Activated T-helper 1 cell treated with anti-CD3 and anti-CD28 coated beads, Interleukin-12 subunit alpha, Interleukin-12 subunit beta, Interleukin-2, Interleukin-4 antibody, amounts not matched to agents 30 ng/mL and 10 ng/mL and 1 ng/mL, durations not matched to agents 14 hours and 24 hours and 36 hours (primary cell): ENCODE measurements at regions not wholly inside any gene's neighbourhood (a gene's known extent, or its start where the extent isn't known, plus 50 kb on each side); places are given as distances from the start of the nearest gene placed in this dataset.
"Not testable (repeated sequence)": the region's sequence is repeated elsewhere in the genome, so short reads cannot be mapped to it uniquely, and the experiment has no call there.

ENCODE experiments used
- DNase-seq: peaks from one replicate; pipeline ENCODE4 v3.0.0; 2021; ENCODE audit warnings: low spot score
- H3K27ac Mint-ChIP-seq: one replicate; pipeline ENCODE4 v1.8.0; 2021; ENCODE audit warnings: mild to moderate bottlenecking, mixed read lengths
- H3K27me3 Mint-ChIP-seq: one replicate; pipeline ENCODE4 v1.8.0; 2022; ENCODE audit warnings: mild to moderate bottlenecking, moderate library complexity, mixed read lengths; ENCODE audit not compliant: insufficient read depth
- H3K36me3 Mint-ChIP-seq: one replicate; pipeline ENCODE4 v1.8.0; 2021; ENCODE audit warnings: low read depth, mixed read lengths
- H3K4me1 Mint-ChIP-seq: one replicate; pipeline ENCODE4 v1.8.0; 2021; ENCODE audit warnings: low read depth, mixed read lengths
- H3K4me3 Mint-ChIP-seq: one replicate; pipeline ENCODE4 v1.8.0; 2021; ENCODE audit warnings: mild to moderate bottlenecking, moderate library complexity, mixed read lengths
- H3K9me3 Mint-ChIP-seq: one replicate; pipeline ENCODE4 v1.8.0; 2021; ENCODE audit warnings: mixed read lengths
- intact Hi-C: fragments of 100-400 bp; cut with micrococcal nuclease; formaldehyde crosslinking; loops from one replicate; pipeline ENCODE4 v1.15.1; 2024

DNA sequence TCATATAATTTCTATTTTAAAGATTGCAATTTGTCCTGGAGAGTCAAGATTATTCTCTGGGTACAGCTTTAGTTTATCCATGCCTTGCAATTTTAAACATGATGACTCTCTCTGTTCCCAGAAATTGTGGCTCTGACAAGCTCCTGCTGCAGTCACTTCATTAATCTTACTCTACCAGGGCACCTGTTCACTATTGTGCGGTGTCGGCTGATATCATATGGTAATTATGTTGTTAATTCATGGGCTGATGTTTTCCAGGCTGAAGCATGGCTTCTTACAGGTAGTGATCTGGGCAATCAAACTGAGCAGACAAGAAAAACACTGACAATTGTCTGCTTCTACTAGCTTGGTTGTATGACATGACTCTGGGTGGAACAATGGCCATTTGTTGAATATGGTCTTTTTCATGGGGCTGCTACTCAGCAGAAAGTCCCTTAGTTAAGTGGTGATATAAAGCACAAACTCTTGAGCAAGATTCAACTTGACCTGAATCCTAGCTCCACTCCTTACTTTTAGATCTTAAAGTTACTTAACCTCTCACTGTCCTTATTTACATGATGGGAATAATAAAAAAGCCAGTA, 230.7 kb downstream of the FAT3 start:
- no peaks in the 10 kb centered on the region for H3K9me3 Mint-ChIP-seq
- H3K4me1 Mint-ChIP-seq, result no peaks in the 10 kb centered on the region
- DNase-seq, result no peak
- intact Hi-C loops, result no loop called here
- no peak overlapping the region for H3K4me3 Mint-ChIP-seq
- no peak overlapping the region for H3K27ac Mint-ChIP-seq
- H3K27me3 Mint-ChIP-seq, result no peaks in the 10 kb centered on the region
- H3K36me3 Mint-ChIP-seq, result no peaks in the 10 kb centered on the region

DNA sequence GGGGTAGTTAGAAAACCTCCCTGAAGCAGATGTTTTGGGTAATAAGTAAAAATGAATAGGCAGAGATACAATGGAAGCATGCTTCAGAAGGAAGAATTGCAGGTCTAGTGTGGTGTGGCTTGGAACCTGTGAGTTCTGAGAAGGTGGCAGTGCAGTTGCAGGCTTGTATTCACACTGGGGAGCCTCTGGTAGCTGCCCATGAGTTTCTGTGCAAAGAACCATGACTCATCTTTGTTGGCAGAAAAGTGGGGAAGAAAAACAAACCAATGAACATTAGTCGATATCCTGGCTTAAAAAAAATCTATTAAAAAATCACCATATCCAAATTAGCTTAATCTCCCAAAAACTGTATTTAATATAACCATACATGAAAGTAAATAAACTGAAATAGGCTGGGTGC, 232.6 kb downstream of the FAT3 start:
- no peak for DNase-seq
- no peak overlapping the region for H3K27ac Mint-ChIP-seq
- intact Hi-C loops, result no loop called here
- no peak overlapping the region for H3K4me3 Mint-ChIP-seq
- no peaks in the 10 kb centered on the region for H3K4me1 Mint-ChIP-seq
- no peaks in the 10 kb centered on the region for H3K9me3 Mint-ChIP-seq
- H3K36me3 Mint-ChIP-seq, result no peaks in the 10 kb centered on the region
- no peaks in the 10 kb centered on the region for H3K27me3 Mint-ChIP-seq

DNA sequence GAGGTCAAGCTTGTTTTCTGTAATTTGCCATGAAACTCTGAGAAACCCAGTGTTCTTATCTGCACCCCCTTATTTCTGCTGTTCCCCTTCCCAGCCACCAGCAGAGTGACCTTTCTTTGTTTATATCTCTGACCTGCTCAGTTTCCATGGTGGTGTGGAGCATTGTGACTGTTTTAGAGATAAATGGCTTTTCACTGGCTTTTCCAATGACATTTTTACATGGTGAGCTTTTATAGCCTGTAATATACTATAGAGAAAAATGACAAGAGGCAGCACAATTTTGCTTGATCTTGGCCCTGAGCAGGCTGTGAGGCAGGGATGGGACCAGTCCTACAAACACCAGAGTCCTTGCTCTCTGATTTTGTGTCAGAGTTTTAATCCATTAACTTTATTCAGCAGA, 233.9 kb downstream of the FAT3 start:
- no peaks in the 10 kb centered on the region for H3K36me3 Mint-ChIP-seq
- no peaks in the 10 kb centered on the region for H3K9me3 Mint-ChIP-seq
- intact Hi-C loops, result no loop called here
- H3K4me3 Mint-ChIP-seq, result no peak overlapping the region
- no peak overlapping the region for H3K27ac Mint-ChIP-seq
- no peaks in the 10 kb centered on the region for H3K27me3 Mint-ChIP-seq
- no peaks in the 10 kb centered on the region for H3K4me1 Mint-ChIP-seq
- DNase-seq, result no peak

DNA sequence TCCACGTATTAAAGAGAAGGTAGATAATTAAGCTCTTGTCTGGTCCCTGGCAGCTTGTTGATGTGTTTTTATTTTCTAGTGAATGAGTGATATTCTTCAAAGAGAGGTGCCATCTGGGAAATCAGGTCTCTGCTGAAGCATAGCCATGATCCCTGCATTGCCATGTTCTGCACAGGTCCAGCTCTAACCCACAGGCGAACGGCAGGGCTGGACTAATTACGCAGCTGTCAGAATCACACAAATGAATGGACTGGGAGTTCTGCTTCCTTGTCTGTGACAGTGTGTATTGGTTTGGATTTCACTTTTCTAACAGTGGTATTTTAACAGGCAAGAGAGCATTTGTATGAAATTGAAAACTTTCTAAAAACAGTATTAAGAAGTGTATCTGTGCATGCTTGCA, 235.6 kb downstream of the FAT3 start:
- intact Hi-C loops, result no loop called here

DNA sequence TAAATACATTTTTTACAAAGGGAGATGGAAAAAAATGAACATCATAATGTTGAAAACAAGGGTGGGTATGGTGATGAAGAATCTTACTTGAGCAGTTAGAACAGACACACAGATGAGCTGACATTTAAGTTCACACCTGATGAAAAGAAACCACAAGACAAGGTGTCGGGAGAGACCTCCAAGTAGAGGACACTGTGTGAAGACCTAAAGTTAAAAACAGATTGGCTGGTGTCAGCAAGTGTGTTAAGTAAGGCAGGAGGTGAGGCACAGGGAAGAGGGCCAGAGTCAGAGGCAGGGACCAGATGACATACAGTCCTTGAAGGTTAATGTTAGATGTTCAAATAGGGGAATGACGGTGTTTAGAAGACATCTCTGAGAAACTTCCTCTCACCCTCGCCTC, 236.8 kb downstream of the FAT3 start:
- DNase-seq, result no peak
- Mint-ChIP-seq H3K36me3 (no peaks in the 10 kb centered on the region), H3K4me1 (no peaks in the 10 kb centered on the region), H3K27ac (no peak overlapping the region), H3K4me3 (no peak overlapping the region), H3K9me3 (no peaks in the 10 kb centered on the region), H3K27me3 (no peaks in the 10 kb centered on the region)
- intact Hi-C loops, result no loop called here

More for the DNA sequence above, 235.6 kb downstream of the FAT3 start:
- no peaks in the 10 kb centered on the region for H3K36me3 Mint-ChIP-seq
- no peaks in the 10 kb centered on the region for H3K4me1 Mint-ChIP-seq
- no peaks in the 10 kb centered on the region for H3K9me3 Mint-ChIP-seq
- H3K4me3 Mint-ChIP-seq, result no peak overlapping the region
- DNase-seq, result no peak
- no peak overlapping the region for H3K27ac Mint-ChIP-seq
- H3K27me3 Mint-ChIP-seq, result no peaks in the 10 kb centered on the region

DNA sequence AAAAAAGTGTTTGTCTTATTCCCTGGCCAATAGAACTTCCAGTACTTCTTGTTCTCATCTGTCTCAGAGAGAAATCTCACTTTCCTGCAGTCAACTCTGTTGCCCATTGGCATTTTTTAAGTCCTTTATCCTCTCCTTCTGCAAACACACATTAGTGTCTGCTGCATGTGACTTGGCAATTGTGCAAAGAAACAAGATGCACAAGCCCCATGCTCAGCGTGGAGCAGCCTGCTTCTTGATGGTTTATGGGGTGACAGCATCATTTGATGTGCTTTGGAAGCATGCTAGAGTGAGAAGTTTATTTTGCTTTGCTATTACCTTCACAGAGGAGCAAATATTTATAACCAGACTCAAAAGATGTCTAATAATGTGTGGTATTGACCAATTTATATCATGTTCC, 238.2 kb downstream of the FAT3 start:
- intact Hi-C loops, result no loop called here
- Mint-ChIP-seq H3K27me3 (no peaks in the 10 kb centered on the region), H3K4me1 (no peaks in the 10 kb centered on the region), H3K27ac (no peak overlapping the region), H3K4me3 (no peak overlapping the region), H3K36me3 (no peaks in the 10 kb centered on the region), H3K9me3 (no peaks in the 10 kb centered on the region)
- no peak for DNase-seq

DNA sequence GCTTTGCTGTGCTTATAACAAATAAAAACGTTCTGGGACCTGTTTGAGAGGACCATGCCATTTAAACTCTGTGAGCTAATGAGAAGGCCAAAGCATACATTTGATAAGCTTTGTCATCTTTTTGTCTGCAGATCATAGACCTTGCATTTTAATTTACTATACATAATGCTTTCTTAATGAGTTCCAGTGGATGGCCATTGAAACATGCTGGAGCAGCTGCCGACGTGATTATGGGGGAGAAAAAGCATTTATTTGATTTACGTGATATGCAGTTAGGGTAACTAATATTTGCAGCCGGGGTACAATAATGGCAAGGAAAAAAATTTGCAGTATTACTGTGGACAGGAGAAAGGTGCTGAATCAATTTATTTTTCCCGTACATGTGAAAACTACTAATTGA, 240.2 kb downstream of the FAT3 start:
- intact Hi-C loops, result no loop called here
- no peak overlapping the region for H3K27ac Mint-ChIP-seq
- H3K4me1 Mint-ChIP-seq, result no peaks in the 10 kb centered on the region
- H3K27me3 Mint-ChIP-seq, result no peaks in the 10 kb centered on the region
- no peaks in the 10 kb centered on the region for H3K36me3 Mint-ChIP-seq
- H3K4me3 Mint-ChIP-seq, result no peak overlapping the region
- no peak for DNase-seq
- no peaks in the 10 kb centered on the region for H3K9me3 Mint-ChIP-seq

DNA sequence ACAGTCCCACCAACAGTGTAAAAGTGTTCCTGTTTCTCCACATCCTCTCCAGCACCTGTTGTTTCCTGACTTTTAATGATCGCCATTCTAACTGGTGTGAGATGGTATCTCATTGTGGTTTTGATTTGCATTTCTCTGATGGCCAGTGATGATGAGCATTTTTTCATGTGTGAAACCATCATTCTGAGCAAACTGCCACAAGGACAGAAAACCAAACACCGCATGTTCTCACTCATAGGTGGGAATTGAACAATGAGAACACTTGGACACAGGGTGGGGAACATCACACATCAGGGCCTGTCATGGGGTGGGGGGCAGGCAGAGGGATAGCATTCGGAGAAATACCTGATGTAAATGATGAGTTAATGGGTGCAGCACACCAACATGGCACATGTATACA, 240.8 kb downstream of the FAT3 start:
- H3K4me3 Mint-ChIP-seq, H3K9me3 Mint-ChIP-seq, H3K36me3 Mint-ChIP-seq, DNase-seq, intact Hi-C loops, H3K27ac Mint-ChIP-seq, H3K27me3 Mint-ChIP-seq, H3K4me1 Mint-ChIP-seq: not testable (repeated sequence)

DNA sequence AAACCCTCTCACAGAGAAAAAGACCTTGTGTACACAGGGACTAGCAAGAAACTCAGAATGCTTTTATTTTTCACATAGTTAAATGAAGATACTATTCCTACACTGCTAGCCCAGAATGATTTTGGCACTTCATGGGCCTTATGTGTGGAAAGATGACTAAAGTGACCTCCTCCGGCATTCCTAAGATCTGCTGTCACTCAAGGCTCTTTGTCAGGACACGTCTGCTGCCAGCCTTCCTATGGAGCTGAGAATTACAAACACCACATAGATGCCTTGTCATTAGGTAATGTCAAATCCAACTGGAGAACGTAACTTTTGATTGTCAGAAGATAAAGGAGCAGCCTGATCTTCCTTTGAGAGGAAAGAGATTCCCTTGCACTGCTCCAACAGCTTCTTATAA, 249.1 kb downstream of the FAT3 start:
- DNase-seq, result no peak
- Mint-ChIP-seq H3K27ac (no peak overlapping the region), H3K4me1 (no peaks in the 10 kb centered on the region), H3K4me3 (no peak overlapping the region), H3K9me3 (no peaks in the 10 kb centered on the region), H3K27me3 (no peaks in the 10 kb centered on the region), H3K36me3 (no peaks in the 10 kb centered on the region)
- intact Hi-C loops, result no loop called here

DNA sequence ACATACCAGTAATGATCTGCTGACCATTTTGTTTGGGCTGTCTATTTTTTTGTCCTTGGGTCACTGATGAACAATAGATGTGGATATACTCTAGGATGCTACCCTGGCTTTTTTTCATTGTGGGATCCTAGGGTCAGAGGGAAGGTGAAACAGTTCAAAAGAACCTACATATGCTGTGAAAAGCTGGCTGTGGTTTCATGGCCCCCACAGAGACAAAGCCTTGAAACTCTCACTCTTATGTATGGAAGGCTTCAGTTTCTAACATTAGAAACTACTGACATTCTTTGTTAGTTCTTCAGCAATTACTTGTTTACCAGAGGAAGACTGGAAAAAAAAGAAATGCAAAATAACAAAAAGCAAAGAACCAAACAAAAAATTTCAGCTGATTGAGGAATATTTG, 250.7 kb downstream of the FAT3 start:
- no peaks in the 10 kb centered on the region for H3K4me1 Mint-ChIP-seq
- no peak overlapping the region for H3K27ac Mint-ChIP-seq
- H3K4me3 Mint-ChIP-seq, result no peak overlapping the region
- intact Hi-C loops, result no loop called here
- H3K36me3 Mint-ChIP-seq, result no peaks in the 10 kb centered on the region
- no peak for DNase-seq
- H3K9me3 Mint-ChIP-seq, result no peaks in the 10 kb centered on the region
- no peaks in the 10 kb centered on the region for H3K27me3 Mint-ChIP-seq

DNA sequence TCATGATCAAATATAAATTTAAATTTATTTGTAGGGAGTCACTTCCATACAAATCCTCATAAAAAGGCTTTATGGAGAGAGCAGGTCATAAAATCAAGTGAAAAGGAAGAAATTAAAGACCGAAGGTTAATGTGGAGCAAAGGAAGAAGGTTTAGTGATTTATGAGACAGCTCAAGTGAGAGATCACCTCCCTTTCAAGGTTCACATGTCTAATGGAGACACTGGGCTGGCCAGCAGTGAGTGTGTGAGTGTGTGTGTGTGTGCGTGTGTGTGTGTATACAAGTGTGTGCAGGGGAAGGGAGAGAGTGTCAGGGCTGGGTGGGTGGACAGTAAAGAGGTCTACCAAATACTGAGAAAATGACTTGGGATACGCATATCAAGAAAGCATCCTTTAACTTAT, 251.2 kb downstream of the FAT3 start:
- no peaks in the 10 kb centered on the region for H3K36me3 Mint-ChIP-seq
- no peaks in the 10 kb centered on the region for H3K4me1 Mint-ChIP-seq
- no peak overlapping the region for H3K27ac Mint-ChIP-seq
- H3K4me3 Mint-ChIP-seq, result no peak overlapping the region
- DNase-seq, result no peak
- no peaks in the 10 kb centered on the region for H3K27me3 Mint-ChIP-seq
- intact Hi-C loops, result no loop called here
- no peaks in the 10 kb centered on the region for H3K9me3 Mint-ChIP-seq

DNA sequence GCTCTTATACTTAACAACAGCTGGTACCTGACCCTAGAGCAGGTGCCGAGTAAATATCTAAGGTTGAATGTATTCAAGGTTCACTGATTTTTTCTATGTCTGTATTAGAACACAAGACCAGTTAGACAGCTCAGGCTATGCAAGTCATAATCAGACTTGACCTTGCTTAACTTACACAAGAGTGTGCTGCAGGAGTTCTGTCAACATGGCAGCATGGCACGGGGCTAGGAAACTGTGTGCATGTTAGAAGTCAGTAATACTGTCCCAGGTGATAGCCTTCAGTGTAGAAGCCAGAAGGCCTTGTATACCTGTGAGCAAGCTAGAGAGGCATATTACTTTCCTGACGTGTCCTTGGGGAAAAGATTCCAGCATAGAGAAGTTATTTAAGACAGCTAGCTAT, 253.1 kb downstream of the FAT3 start:
- no peaks in the 10 kb centered on the region for H3K9me3 Mint-ChIP-seq
- H3K4me3 Mint-ChIP-seq, result no peak overlapping the region
- no peaks in the 10 kb centered on the region for H3K36me3 Mint-ChIP-seq
- H3K4me1 Mint-ChIP-seq, result no peaks in the 10 kb centered on the region
- H3K27ac Mint-ChIP-seq, result no peak overlapping the region
- intact Hi-C loops, result no loop called here
- no peak for DNase-seq
- H3K27me3 Mint-ChIP-seq, result no peaks in the 10 kb centered on the region

DNA sequence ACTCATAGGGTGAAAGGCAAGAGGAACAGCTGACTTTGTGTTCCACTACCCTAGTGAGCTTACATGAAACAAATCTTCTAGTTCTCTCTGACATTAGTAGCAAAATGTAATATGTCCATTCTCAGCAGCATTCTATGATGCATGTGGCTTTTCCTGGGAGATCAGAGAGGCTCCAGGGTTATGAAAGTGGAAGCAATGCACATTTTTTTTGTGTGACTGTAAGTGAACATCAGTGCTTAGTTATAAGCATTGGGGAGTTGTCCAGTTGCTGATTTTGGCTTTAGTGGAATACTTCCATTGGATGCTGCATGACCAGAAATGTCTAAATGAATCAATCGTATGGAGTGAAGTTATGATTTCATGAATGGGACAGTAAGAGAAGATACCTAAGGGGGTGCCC, 255.9 kb downstream of the FAT3 start:
- DNase-seq, result no peak
- Mint-ChIP-seq H3K4me1 (no peaks in the 10 kb centered on the region), H3K4me3 (no peak overlapping the region), H3K9me3 (no peaks in the 10 kb centered on the region), H3K27ac (no peak overlapping the region), H3K36me3 (no peaks in the 10 kb centered on the region), H3K27me3 (no peaks in the 10 kb centered on the region)
- intact Hi-C loops, result no loop called here

DNA sequence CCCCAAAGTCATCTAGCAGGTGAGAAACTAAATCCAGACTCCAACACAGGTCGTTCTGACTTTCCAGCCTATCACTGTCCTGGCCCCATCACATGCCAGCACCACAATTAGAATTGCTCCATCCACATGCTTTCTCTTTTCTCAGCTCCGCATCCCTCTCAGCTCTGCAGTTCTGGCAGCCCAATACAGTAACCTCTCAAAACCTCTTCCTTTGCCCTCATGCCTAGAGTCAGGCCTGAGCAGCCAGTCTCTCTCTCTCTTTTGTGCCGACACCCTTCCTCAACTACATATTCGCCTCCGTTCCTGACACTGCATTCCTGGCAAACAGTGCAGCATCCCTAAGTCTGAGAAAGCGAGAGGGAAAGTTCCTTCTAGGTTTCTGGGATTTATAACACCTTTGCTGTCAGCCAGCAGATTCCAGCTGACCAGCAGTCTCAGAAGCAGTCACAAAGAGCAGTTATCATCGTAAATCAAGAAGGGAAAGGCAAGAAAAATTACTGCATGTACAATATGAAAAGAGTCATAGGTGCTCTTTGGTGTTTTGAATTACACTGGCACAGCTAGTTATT, 258.0 kb downstream of the FAT3 start:
- no peaks in the 10 kb centered on the region for H3K36me3 Mint-ChIP-seq
- H3K4me1 Mint-ChIP-seq, result no peaks in the 10 kb centered on the region
- H3K4me3 Mint-ChIP-seq, result no peak overlapping the region
- intact Hi-C loops, result no loop called here
- DNase-seq, result no peak
- no peaks in the 10 kb centered on the region for H3K27me3 Mint-ChIP-seq
- H3K27ac Mint-ChIP-seq, result no peak overlapping the region
- no peaks in the 10 kb centered on the region for H3K9me3 Mint-ChIP-seq
